SK-N-SH (cell line): ENCODE measurements at regions not wholly inside any gene's neighbourhood (a gene's known extent, or its start where the extent isn't known, plus 50 kb on each side); places are given as distances from the start of the nearest gene placed in this dataset.
"Not testable (repeated sequence)": the region's sequence is repeated elsewhere in the genome, so short reads cannot be mapped to it uniquely, and the experiment has no call there.

Source experiments
- GATA2 ChIP-seq: sonication (generic); formaldehyde crosslinking; IDR thresholded peaks from 2 replicates; pipeline ENCODE4 v1.5.0; 2020; ENCODE audit warnings: mild to moderate bottlenecking, missing genetic modification reagents
- TF ChIP-seq, protein P1 (sequence below): fragments of 200-600 bp; sonication (generic); IDR thresholded peaks from 2 replicates; pipeline ENCODE4 v1.6.1; 2017; ENCODE audit warnings: antibody characterized with exemption, mild to moderate bottlenecking, moderate library complexity
- TF ChIP-seq, protein P2 (sequence below): IDR thresholded peaks from 2 replicates; pipeline ENCODE4 v1.4.0; 2012; ENCODE audit warnings: low read depth

DNA sequence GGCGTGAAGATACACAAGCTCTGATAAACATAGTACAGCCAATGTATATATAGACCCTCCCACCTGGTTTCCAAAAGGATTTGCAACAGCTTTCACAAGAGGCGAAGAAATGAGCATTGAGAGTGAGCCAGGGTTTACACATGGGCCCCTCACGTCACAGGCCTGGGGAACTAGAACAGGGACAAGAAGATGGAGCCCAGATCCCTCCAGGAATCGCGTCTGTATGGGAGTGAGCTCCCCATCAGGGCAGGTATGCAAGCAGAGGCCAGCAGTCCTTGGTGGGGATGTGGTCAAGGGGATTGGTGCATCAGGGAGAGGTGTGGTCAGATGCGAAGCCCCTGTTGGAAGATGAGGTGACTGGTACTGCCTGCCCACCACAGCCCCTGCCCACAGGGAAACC, 75.9 kb downstream of the KCNJ18 start:
- TF ChIP-seq GATA2 (CRISPR knock-in tag): not testable (repeated sequence)
- TF ChIP-seq, protein P1, sequence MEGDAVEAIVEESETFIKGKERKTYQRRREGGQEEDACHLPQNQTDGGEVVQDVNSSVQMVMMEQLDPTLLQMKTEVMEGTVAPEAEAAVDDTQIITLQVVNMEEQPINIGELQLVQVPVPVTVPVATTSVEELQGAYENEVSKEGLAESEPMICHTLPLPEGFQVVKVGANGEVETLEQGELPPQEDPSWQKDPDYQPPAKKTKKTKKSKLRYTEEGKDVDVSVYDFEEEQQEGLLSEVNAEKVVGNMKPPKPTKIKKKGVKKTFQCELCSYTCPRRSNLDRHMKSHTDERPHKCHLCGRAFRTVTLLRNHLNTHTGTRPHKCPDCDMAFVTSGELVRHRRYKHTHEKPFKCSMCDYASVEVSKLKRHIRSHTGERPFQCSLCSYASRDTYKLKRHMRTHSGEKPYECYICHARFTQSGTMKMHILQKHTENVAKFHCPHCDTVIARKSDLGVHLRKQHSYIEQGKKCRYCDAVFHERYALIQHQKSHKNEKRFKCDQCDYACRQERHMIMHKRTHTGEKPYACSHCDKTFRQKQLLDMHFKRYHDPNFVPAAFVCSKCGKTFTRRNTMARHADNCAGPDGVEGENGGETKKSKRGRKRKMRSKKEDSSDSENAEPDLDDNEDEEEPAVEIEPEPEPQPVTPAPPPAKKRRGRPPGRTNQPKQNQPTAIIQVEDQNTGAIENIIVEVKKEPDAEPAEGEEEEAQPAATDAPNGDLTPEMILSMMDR: not testable (repeated sequence)
- TF ChIP-seq, protein P2, sequence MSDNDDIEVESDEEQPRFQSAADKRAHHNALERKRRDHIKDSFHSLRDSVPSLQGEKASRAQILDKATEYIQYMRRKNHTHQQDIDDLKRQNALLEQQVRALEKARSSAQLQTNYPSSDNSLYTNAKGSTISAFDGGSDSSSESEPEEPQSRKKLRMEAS: not testable (repeated sequence)
